Neutrophil (primary cell): ENCODE measurements at regions not wholly inside any gene's neighbourhood (a gene's known extent, or its start where the extent isn't known, plus 50 kb on each side); places are given as distances from the start of the nearest gene placed in this dataset.

Experiments used
- H3K27ac ChIP-seq: fragments of 200-600 bp; sonication (generic); 2 replicates; pipeline ENCODE4 v1.5.1; 2016; ENCODE audit warnings: mild to moderate bottlenecking, moderate library complexity
- H3K27me3 ChIP-seq: fragments of 200-600 bp; sonication (generic); 2 replicates; pipeline ENCODE4 v1.6.0; 2016; ENCODE audit warnings: mild to moderate bottlenecking
- H3K36me3 ChIP-seq: fragments of 200-600 bp; sonication (generic); 2 replicates; pipeline ENCODE4 v1.5.1; 2017
- H3K4me1 ChIP-seq, 2 experiments: fragments of 200-600 bp in 1 of 2; sonication (generic) in 1 of 2; 1 replicate in 1 of 2; 2 replicates in 1 of 2; pipeline versions ENCODE4 v1.5.1 to v1.6.1; 2013 to 2016; ENCODE audit warnings: low read depth in 1 of 2, low read length in 1 of 2, mild to moderate bottlenecking in 1 of 2, moderate library complexity in 1 of 2; ENCODE audit not compliant: control insufficient read depth in 1 of 2, insufficient read depth in 1 of 2
- H3K4me3 ChIP-seq, 2 experiments: fragments of 200-600 bp in 1 of 2; sonication (generic) in 1 of 2; 1 replicate in 1 of 2; 2 replicates in 1 of 2; pipeline ENCODE4 v1.5.1; 2013 to 2016; ENCODE audit warnings: low read depth in 1 of 2, low read length in 1 of 2, mild to moderate bottlenecking in 1 of 2, moderate library complexity in 1 of 2
- H3K9me3 ChIP-seq: fragments of 200-600 bp; sonication (generic); 2 replicates; pipeline ENCODE4 v1.5.1; 2016
- CTCF ChIP-seq: fragments of 200-600 bp; sonication (generic); IDR thresholded peaks from 2 replicates; pipeline ENCODE4 v1.5.1; 2016; ENCODE audit warnings: antibody characterized with exemption

GRCh38 chr6:16918586-16918985, 157.3 kb upstream of the ATXN1 start:
- no peaks in the 10 kb centered on the region for H3K9me3 ChIP-seq
- H3K4me1 ChIP-seq = no peaks in the 10 kb centered on the region
- no peak overlapping the region for H3K27ac ChIP-seq
- H3K4me3 ChIP-seq = no peak overlapping the region
- no peak for TF ChIP-seq CTCF
- no peaks in the 10 kb centered on the region for H3K27me3 ChIP-seq
- H3K36me3 ChIP-seq = no peaks in the 10 kb centered on the region

GRCh38 chr6:16914184-16914583, 152.9 kb upstream of the ATXN1 start:
- no peak for TF ChIP-seq CTCF
- H3K9me3 ChIP-seq = no peaks in the 10 kb centered on the region

GRCh38 chr6:16912756-16913155, 151.5 kb upstream of the ATXN1 start:
- H3K4me3 ChIP-seq = no peak overlapping the region
- no peaks in the 10 kb centered on the region for H3K27me3 ChIP-seq
- no peaks in the 10 kb centered on the region for H3K4me1 ChIP-seq
- no peak for TF ChIP-seq CTCF
- H3K27ac ChIP-seq = no peak overlapping the region
- H3K36me3 ChIP-seq = no peaks in the 10 kb centered on the region
- no peaks in the 10 kb centered on the region for H3K9me3 ChIP-seq

More at GRCh38 chr6:16914184-16914583, 152.9 kb upstream of the ATXN1 start:
- no peak overlapping the region for H3K4me3 ChIP-seq
- no peaks in the 10 kb centered on the region for H3K4me1 ChIP-seq
- H3K27me3 ChIP-seq = no peaks in the 10 kb centered on the region
- no peak overlapping the region for H3K27ac ChIP-seq
- no peaks in the 10 kb centered on the region for H3K36me3 ChIP-seq

GRCh38 chr6:16911088-16911487, 149.8 kb upstream of the ATXN1 start:
- Histone ChIP-seq H3K9me3 (no peaks in the 10 kb centered on the region), H3K27me3 (no peaks in the 10 kb centered on the region), H3K4me1 (no peaks in the 10 kb centered on the region), H3K4me3 (no peak overlapping the region), H3K27ac (no peak overlapping the region), H3K36me3 (no peaks in the 10 kb centered on the region)
- no peak for TF ChIP-seq CTCF

- H3K36me3 ChIP-seq = no peaks in the 10 kb centered on the region
- no peak overlapping the region for H3K27ac ChIP-seq
- no peak overlapping the region for H3K4me3 ChIP-seq
- no peaks in the 10 kb centered on the region for H3K4me1 ChIP-seq
- no peak for TF ChIP-seq CTCF
- no peaks in the 10 kb centered on the region for H3K9me3 ChIP-seq
- H3K27me3 ChIP-seq = no peaks in the 10 kb centered on the region
These were observed 148.5 kb upstream of the ATXN1 start for GRCh38 chr6:16909658-16910360.
